Activated T-cell treated with anti-CD3 and anti-CD28 coated beads for 4 hours (primary cell): ENCODE measurements at regions not wholly inside any gene's neighbourhood (a gene's known extent, or its start where the extent isn't known, plus 50 kb on each side); places are given as distances from the start of the nearest gene placed in this dataset.
"Not testable (repeated sequence)": the region's sequence is repeated elsewhere in the genome, so short reads cannot be mapped to it uniquely, and the experiment has no call there.

ENCODE experiments used
- DNase-seq: peaks from one replicate; pipeline ENCODE4 v3.0.0-alpha.2; 2020

- no peak for DNase-seq
Observed at GRCh38 chr6:10101551-10102252, 313.2 kb downstream of the TFAP2A start.

- no peak for DNase-seq
Observed at GRCh38 chr6:10099529-10100140, 315.2 kb downstream of the TFAP2A start.

DNA sequence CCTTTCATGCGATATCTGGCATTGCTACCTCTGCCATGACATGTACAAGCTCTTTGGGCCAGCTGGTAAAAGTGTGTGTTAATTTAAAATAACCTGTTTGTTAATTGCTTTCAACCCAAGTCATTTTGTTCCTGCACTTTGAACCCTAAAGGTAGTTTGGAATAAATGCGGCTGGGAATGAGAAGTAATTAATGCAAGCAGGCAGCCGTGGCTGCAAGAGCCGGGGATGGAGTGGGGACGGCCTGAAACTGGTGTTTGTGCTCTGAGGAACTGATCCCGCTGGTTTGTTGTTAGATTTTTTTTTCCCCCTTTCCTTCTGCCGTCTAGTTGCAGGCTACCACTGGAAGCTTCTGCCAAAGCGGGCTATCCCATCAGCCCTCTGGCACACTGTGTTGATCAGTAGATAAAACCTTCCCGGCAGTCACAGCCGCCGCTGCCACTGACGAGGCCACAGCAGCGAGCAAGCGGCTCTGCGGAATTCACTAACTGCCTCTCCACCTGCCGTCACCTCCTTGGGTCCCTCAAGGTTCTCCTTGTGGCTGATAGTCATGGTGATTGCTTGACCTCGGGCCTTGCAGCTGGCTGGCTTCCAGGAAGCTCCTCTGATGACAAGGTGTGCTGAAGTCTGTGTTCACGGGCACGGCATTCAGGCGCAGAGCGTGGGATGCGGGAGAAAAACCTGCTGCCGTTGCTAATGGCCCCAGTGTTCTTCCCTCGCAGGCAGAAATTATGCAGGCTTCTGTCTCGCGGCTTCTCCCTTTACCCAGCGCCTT lies 315.9 kb downstream of the TFAP2A start:
- no peak for DNase-seq

DNA sequence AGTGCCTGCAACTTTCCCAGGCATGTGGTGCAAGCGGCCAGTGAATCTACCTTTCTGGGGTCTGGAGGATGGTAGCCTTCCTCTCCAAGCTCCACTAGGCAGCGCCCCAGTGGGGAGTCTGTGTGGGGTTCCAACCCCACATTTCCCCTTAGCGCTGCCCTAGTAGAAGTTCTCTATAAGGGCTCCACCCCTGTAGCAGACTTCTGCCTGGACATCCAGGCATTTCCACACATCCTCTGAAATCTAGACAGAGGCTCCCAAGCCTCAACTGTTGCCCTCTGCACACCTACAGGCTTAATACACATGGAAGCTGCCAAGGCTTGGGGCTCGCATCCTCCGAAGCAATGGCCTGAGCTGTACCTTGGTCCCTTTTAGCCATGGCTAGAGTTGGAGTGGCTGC lies 321.6 kb downstream of the TFAP2A start:
- no peak for DNase-seq

GRCh38 chr6:10084111-10084986 lies 330.5 kb downstream of the TFAP2A start:
- DNase-seq = no peak

DNA sequence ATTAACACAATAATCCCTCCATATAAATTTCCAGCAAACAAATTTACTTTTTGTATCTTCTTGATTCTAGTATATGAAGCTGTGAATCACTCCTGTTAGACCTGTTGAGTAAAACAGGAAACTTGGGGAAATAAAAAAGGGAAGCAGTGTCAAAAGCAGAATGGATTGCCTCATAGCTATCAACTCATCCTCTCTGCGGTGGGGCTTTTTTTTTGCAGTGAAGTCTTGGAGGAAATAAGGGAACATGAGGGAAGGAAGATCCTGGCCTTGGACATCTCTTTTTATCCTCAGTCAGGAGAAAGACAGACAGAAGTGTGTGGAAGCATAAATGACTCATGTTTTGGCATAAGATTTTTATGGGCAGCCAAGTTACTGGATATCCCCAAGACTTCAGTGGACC lies 332.5 kb downstream of the TFAP2A start:
- DNase-seq = no peak

DNA sequence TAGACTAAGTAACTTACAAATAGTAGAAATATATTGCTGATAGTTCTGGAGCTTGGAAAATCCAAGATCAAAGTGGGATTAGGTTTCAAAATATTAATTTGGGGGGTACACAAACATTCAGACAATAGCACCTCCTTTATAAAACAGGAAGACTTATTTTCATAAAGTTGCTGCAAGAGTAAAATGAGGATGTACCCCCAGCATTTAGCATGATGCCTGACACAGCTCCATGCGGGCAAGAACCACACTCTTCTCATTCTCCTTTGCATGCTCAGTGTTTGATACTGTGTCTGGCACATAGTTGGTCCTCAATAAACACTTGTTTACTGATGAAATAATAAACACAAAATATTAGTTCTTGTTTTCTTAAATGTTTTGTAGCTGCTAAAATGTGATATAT lies 332.9 kb downstream of the TFAP2A start:
- DNase-seq = no peak

- DNase-seq = no peak
Observed at GRCh38 chr6:10081075-10081474, 333.8 kb downstream of the TFAP2A start.

DNA sequence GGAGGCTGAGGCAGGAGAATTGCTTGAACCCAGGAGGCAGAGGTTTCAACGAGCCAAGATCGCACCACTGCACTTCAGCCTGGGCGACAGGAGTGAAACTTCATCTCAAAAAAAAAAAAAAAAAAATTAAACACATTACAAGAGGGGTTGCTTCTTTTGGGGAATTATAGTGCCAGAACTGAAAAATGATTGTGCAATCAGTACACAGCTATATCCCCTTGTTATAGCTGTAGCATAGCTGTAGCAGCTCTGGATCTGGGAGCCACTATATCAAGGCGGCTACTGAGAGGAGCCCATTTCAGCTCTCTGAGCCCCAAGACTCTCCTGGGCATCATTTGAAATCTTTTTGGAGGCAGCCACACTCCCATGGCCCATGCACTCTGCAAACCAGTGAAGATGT lies 334.3 kb downstream of the TFAP2A start:
- DNase-seq = no peak

DNA sequence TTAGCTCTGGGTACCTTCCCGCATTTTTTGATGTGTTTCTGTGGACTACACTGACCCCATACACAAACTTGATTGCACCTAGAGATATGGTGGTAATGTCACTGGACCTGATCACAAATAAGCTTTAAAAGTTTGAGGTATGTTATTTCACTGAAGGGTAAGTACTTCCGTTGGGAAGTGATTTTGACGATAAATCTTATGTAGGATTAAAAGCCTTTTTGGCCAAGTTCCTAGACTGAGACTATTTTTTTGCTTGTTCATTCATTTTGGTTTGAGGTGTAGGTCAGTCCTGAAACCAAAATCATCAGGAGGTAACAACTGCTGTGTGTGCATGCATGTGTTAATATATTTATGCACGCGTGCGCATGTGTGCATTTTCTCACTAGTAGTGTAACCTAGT lies 336.3 kb downstream of the TFAP2A start:
- no peak for DNase-seq

DNA sequence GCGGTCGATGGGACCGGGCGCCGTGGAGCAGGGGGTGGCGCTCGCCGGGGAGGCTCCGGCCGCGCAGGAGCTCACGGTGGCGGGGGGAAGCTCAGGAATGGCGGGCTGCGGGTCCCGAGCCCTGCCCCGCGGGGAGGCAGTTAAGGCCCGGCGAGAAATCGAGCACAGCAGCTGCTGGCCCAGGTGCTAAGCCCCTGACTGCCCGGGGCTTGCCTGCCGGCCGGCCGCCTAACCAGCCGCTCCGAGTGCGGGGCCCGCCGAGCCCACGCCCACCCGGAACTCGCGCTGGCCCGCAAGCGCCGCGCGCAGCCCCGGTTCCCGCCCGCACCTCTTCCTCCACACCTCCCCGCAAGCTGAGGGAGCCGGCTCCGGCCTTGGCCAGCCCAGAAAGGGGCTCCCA lies 340.1 kb downstream of the TFAP2A start:
- not testable (repeated sequence) for DNase-seq

- no peak for DNase-seq
Observed at GRCh38 chr6:10073341-10073740, 341.5 kb downstream of the TFAP2A start.

DNA sequence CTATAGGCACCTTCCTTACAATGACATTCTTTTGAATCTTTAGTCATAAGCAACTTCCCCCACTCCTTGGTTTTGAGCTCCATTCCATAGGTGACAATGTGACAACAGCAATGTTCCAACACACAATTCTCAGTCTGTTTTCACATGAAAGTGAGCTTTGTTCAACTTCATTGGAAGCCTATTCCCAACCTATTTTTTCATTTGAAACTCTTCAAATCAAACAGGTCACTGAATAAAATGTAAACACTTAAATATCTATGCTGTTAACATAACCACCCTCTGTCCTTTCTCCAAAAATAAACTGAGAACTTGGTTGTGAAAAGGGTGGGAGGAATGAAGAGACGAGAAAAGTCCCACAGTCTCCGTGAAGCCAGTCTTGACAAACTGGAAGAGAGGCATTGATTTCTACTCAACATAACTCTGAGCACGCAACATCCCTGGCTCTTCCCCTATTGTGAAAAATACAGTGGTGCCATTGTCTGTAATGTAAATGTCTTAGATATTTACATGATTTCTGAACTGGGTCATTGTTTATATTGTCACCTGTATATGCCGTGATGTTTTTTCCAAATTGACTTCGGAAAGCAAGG lies 343.1 kb downstream of the TFAP2A start:
- no peak for DNase-seq

- no peak for DNase-seq
Observed at GRCh38 chr6:10060004-10060403, 354.9 kb downstream of the TFAP2A start.

DNA sequence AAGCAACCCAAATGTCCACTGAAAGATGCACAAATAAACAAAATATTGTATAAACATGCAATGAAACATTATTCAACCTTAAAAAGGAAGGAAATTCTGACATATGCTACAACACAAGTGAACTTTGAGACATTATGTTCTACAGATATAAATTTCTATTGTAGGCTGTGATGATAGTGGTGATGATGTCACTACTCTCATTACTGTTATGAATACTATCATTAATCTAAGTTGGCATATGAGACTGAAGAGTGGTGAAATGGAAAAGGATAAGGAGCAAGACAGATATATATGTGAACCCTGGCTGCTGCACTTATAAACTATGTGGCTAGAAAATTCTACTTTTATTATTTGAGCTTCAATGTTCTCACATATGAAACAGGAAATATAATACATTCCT lies 360.2 kb downstream of the TFAP2A start:
- no peak for DNase-seq

DNA sequence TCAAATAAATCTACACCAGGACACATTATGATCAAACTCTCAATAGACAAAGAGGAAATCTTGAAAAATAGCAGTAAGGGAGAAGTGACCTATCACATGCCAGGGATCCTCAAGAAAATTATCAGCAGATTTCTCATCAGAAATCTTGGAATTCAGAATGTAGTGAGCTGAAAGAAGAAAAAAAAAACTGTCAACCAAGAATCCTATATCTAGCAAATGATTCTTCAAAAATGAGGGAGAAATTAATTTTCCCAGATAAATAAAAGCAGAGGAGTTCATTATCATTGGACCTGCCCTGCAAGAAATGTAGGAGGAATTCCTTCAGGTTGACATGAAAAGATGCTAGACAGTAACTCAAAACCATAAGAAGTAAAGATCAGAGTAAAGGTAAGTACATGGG lies 363.6 kb downstream of the TFAP2A start:
- DNase-seq = no peak

DNA sequence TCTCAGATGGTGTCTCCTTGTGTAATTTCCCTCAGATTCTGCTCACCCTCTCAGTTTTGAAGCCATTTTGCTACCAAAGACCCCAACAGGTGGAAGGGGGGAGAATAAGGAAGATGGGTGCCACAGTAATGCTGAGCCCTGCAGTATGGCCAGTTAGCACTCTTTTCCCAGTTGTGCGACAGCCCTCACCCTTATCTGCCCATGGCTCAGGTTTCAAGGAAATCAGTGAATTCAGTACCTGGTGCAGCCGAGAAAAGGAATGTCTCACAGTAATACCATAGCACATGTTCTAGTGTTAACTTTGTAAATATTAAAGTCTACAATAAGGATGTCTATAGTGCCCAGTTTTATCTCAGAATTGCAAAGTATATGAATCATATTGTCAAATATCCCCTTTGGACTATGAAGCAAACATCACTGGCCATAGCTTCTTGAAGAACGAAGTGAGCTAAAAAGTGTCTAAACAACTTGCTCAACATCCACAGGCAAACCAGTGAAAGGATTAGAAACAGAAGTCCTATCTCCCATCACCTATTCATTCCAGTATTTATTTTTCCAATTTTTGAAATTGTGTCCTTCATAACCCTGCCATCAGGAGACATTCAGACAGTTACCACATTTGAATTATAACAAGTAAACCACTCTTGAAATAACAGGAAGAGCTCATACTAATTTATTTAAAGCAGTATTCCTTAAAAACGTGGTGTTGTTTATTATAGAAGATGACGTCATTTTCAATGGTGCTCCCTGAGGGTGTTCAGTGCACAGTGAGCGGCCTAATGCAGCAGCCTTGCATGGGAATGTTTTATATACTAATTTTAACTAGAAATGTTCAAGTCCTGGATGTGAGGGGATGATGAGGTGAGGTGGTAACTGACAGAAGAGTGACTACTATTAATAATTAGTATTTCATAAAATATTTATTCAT lies 366.2 kb downstream of the TFAP2A start:
- no peak for DNase-seq

GRCh38 chr6:10042280-10042679 lies 372.6 kb downstream of the TFAP2A start:
- no peak for DNase-seq

GRCh38 chr6:10033223-10033829 lies 381.5 kb downstream of the TFAP2A start:
- DNase-seq = no peak

DNA sequence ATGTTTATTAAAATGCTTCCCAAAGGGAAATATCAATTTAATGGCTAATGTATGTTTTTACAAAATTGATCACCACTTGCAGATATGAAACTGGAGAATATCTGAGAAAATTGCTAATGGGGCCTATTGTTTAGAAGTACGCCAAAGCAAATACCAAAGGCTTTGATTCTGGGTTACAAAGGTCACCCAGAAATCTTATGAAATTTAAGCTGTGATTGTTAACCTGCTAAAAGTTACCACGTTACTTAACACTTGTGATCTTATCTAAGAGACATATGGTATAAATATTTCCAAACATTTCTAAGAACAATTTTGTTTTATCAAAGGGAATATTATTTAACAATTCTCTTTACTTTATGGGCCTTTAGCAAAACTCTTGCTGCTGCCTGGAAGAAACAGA lies 383.3 kb downstream of the TFAP2A start:
- DNase-seq = no peak

GRCh38 chr6:10030942-10031537 lies 383.8 kb downstream of the TFAP2A start:
- DNase-seq = no peak
